Spleen (tissue), 7 donors: ENCODE measurements at regions not wholly inside any gene's neighbourhood (a gene's known extent, or its start where the extent isn't known, plus 50 kb on each side); places are given as distances from the start of the nearest gene placed in this dataset.

ENCODE experiments used
- CTCF ChIP-seq, 11 experiments: fragments of 200-600 bp in 7 of 11; fragments of 450-650 bp in 4 of 11; sonication (generic) in 4 of 11; IDR thresholded peaks in 8 of 11; conservative IDR thresholded peaks in 3 of 11; 1 replicate in 7 of 11; 2 replicates in 4 of 11; pipeline versions ENCODE4 v1.4.0 to v1.8.0; 2016 to 2021; ENCODE audit warnings: antibody characterized with exemption in 11 of 11, inconsistent platforms in 4 of 11, mild to moderate bottlenecking in 1 of 11
- POLR2A ChIP-seq, 3 donors: fragments of 450-650 bp; IDR thresholded peaks; one replicate each; pipeline ENCODE4 v1.5.1; 2017; ENCODE audit warnings: antibody characterized with exemption in 3 of 3, mild to moderate bottlenecking in 1 of 3
- donor health status: DM: no; HTN: no; CAD: no; lungs with moderate emphysema.
- donor health status: DM: no; HTN: no; CAD: no.
- donor health status: DM: no; HTN: no; CAD: no.

- TF ChIP-seq CTCF (IDR thresholded peaks at IDR 0.05 in 8 of 11, conservative IDR thresholded peaks at IDR 0.05 in 3 of 11): no peak
- TF ChIP-seq POLR2A (IDR thresholded peaks at IDR 0.05): no peak
Observed at GRCh38 chr7:18128846-18129245, 101.2 kb upstream of the PRPS1L1 start.
